ENCODE measurements at regions not wholly inside any gene's neighbourhood (a gene's known extent, or its start where the extent isn't known, plus 50 kb on each side); places are given as distances from the start of the nearest gene placed in this dataset.

DNA sequence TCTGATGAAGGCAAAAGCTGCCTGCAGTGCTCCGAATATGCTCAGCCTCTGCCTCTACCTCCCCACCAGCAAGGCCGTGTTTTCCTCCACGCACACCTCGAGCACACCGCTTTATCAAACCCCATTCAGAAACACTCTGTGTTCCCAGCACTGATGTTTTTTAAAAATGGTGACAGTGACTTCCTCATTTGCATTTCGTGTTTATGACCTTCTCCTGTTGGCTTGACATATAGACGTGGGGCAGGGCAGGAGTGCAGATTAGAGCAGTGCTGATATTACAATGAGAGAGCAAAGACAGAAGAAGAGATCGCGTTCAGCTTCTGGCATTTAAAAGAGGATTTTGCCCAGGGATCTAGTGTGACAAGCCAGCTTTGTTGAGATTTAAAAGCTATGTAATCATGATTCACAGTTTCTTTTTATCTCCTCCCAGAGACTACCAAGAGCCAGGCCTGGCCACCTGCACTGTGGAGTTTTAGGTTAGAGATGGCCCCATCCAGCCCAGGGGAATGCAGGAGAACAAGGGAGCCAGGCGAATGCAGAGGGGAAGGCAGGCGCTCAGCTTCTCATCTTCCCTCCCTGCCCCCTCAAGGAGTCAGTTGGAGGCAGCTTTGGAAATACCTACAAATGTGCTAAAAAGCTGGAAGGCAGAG is 61.5 kb upstream of the NEDD4L start:
- TF ChIP-seq, protein P1, sequence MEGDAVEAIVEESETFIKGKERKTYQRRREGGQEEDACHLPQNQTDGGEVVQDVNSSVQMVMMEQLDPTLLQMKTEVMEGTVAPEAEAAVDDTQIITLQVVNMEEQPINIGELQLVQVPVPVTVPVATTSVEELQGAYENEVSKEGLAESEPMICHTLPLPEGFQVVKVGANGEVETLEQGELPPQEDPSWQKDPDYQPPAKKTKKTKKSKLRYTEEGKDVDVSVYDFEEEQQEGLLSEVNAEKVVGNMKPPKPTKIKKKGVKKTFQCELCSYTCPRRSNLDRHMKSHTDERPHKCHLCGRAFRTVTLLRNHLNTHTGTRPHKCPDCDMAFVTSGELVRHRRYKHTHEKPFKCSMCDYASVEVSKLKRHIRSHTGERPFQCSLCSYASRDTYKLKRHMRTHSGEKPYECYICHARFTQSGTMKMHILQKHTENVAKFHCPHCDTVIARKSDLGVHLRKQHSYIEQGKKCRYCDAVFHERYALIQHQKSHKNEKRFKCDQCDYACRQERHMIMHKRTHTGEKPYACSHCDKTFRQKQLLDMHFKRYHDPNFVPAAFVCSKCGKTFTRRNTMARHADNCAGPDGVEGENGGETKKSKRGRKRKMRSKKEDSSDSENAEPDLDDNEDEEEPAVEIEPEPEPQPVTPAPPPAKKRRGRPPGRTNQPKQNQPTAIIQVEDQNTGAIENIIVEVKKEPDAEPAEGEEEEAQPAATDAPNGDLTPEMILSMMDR (IDR thresholded peaks at IDR 0.05 in 4 of 5, conservative IDR thresholded peaks at IDR 0.05 in 1 of 5), result no peak
- no peak for TF ChIP-seq POLR2A (IDR thresholded peaks at IDR 0.05)

Data from gastrocnemius medialis (tissue), 4 donors.